ENCODE measurements at regions not wholly inside any gene's neighbourhood (a gene's known extent, or its start where the extent isn't known, plus 50 kb on each side); places are given as distances from the start of the nearest gene placed in this dataset.
"Not testable (repeated sequence)": the region's sequence is repeated elsewhere in the genome, so short reads cannot be mapped to it uniquely, and the experiment has no call there.

DNA sequence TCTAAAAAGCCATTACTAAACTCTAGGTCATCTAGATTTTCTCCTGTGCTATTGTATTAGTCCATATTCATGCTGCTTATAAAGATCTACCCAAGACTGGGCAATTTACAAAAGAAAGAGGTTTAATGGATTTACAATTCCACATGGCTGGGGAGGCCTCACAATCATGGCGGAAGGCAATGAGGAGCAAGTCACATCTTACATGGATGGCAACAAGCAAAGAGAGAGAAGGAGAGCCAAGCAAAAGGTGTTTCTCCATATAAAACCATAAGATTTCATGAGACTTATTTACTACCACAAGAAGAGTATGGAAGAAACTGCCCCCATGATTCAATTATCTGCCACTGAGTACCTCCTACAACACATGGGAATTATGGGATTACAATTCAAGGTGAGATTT is 69.6 kb upstream of the CCDC6 start:
- H3K27ac Mint-ChIP-seq; H2AFZ ChIP-seq (ENCODE audit: insufficient read depth, low read depth, low read length, poor library complexity, severe bottlenecking); ATAC-seq (ENCODE audit: low read depth); H3K79me2 ChIP-seq (ENCODE audit: control insufficient read depth, insufficient read depth, low read length); H3K36me3 ChIP-seq (replicated peaks in 1 of 2; ENCODE audit: control extremely low read depth in 1 of 2, control insufficient read depth in 1 of 2, extremely low read depth in 1 of 2, insufficient read depth in 2 of 2, low read length in 1 of 2); H3K27me3 ChIP-seq (replicated peaks in 1 of 4; ENCODE audit: control extremely low read depth in 1 of 4, control insufficient read depth in 3 of 4, insufficient read depth in 4 of 4, low read length in 3 of 4); H3K27me3 Mint-ChIP-seq; H4K20me1 ChIP-seq (ENCODE audit: control insufficient read depth, insufficient read depth, low read length, poor library complexity, severe bottlenecking); CTCF ChIA-PET; H3K4me3 Mint-ChIP-seq; intact Hi-C loops (cut with micrococcal nuclease); H3K4me2 ChIP-seq (replicated peaks; ENCODE audit: low read depth, low read length, poor library complexity, severe bottlenecking); H3K4me1 Mint-ChIP-seq; H3K4me1 ChIP-seq (ENCODE audit: control insufficient read depth in 2 of 2, insufficient read depth in 2 of 2, low read length in 2 of 2); H3K9ac ChIP-seq (ENCODE audit: low read length); H3K27ac ChIP-seq (ENCODE audit: low read length in 2 of 2); H3K4me3 ChIP-seq (ENCODE audit: control extremely low read depth in 1 of 5, extremely low read depth in 1 of 5, insufficient read depth in 1 of 5, low read depth in 2 of 5, low read length in 4 of 5); POLR2A ChIA-PET; DNase-seq: not testable (repeated sequence)
- no CpG with 5 or more reads among the region's 1 CpG for whole genome bisulfite sequencing (ENCODE audit: insufficient coverage)
- peaks cover 12% of the 10 kb centered on the region for H3K9me3 Mint-ChIP-seq (ENCODE audit: insufficient read depth)
- H3K9me3 ChIP-seq (ENCODE audit: control extremely low read depth in 1 of 3, control insufficient read depth in 2 of 3, insufficient read depth in 1 of 3, low read length in 2 of 3) = peaks cover 0 to 14% (median 13%) of the 10 kb centered on the region in 3 donors

GRCh38 chr10:59971915-59972314 is 65.6 kb upstream of the CCDC6 start:
- 100% methylated on average over 1 of the region's 1 CpG for WGBS (ENCODE audit: insufficient coverage)
- no peak overlapping the region for H3K27ac Mint-ChIP-seq
- Histone ChIP-seq H3K27me3 (replicated peaks in 1 of 4; ENCODE audit: control extremely low read depth in 1 of 4, control insufficient read depth in 3 of 4, insufficient read depth in 4 of 4, low read length in 3 of 4) (no peaks in the 10 kb centered on the region), H3K27ac (ENCODE audit: low read length in 2 of 2) (no peak overlapping the region), H2AFZ (ENCODE audit: insufficient read depth, low read depth, low read length, poor library complexity, severe bottlenecking) (no peak overlapping the region), H3K4me3 (ENCODE audit: control extremely low read depth in 1 of 5, extremely low read depth in 1 of 5, insufficient read depth in 1 of 5, low read depth in 2 of 5, low read length in 4 of 5) (no peak overlapping the region), H3K9me3 (ENCODE audit: control extremely low read depth in 1 of 3, control insufficient read depth in 2 of 3, insufficient read depth in 1 of 3, low read length in 2 of 3) (peaks cover 0 to 2% (median 0%) of the 10 kb centered on the region in 3 donors), H3K36me3 (replicated peaks in 1 of 2; ENCODE audit: control extremely low read depth in 1 of 2, control insufficient read depth in 1 of 2, extremely low read depth in 1 of 2, insufficient read depth in 2 of 2, low read length in 1 of 2) (no peaks in the 10 kb centered on the region), H3K4me2 (replicated peaks; ENCODE audit: low read depth, low read length, poor library complexity, severe bottlenecking) (no peak overlapping the region), H3K9ac (ENCODE audit: low read length) (no peak overlapping the region), H4K20me1 (ENCODE audit: control insufficient read depth, insufficient read depth, low read length, poor library complexity, severe bottlenecking) (no peaks in the 10 kb centered on the region), H3K79me2 (ENCODE audit: control insufficient read depth, insufficient read depth, low read length) (no peaks in the 10 kb centered on the region), H3K4me1 (ENCODE audit: control insufficient read depth in 2 of 2, insufficient read depth in 2 of 2, low read length in 2 of 2) (peaks cover 13 to 19% of the 10 kb centered on the region in 2 donors)
- H3K27me3 Mint-ChIP-seq = no peaks in the 10 kb centered on the region
- TF ChIP-seq EZH2 (IDR thresholded peaks at IDR 0.05; ENCODE audit: borderline replicate concordance, insufficient read depth, low read depth, low read length, poor library complexity, severe bottlenecking) = no peak
- ATAC-seq (ENCODE audit: low read depth) (no peak), DNase-seq (no peak)
- intact Hi-C loops (cut with micrococcal nuclease) = loop anchor here (2.0 kb wide), 1 partner anchor 63 kb away; no protein-coding TSS in a partner anchor
- peaks cover 2% of the 10 kb centered on the region for H3K4me1 Mint-ChIP-seq
- CTCF ChIA-PET = interaction anchor here (1.3 to 2.4 kb wide), 2 partner anchors 64 to 107 kb away, joined by 3 to 14 read pairs; no protein-coding TSS in a partner anchor
- POLR2A ChIA-PET = no interaction called here
- H3K4me3 Mint-ChIP-seq = no peak overlapping the region
- peaks cover 4% of the 10 kb centered on the region for H3K9me3 Mint-ChIP-seq (ENCODE audit: insufficient read depth)
